WERI-Rb-1 (cell line): ENCODE measurements at regions not wholly inside any gene's neighbourhood (a gene's known extent, or its start where the extent isn't known, plus 50 kb on each side); places are given as distances from the start of the nearest gene placed in this dataset.

Experiments
- DNase-seq: peaks from one replicate; pipeline ENCODE4 v3.0.0-alpha.2; 2020
- H3K27ac ChIP-seq: fragments of 250-450 bp; sonication (Bioruptor Pico); 2 replicates; pipeline ENCODE4 v1.5.1; 2020; ENCODE audit warnings: mild to moderate bottlenecking, moderate library complexity
- H3K27me3 ChIP-seq: fragments of 250-450 bp; sonication (Bioruptor Pico); 2 replicates; pipeline ENCODE4 v1.5.1; 2021; ENCODE audit warnings: mild to moderate bottlenecking, low read depth, moderate library complexity; ENCODE audit not compliant: insufficient read depth, severe bottlenecking
- H3K36me3 ChIP-seq: fragments of 250-450 bp; sonication (Bioruptor Pico); 2 replicates; pipeline ENCODE4 v1.5.1; 2020; ENCODE audit warnings: mild to moderate bottlenecking, moderate library complexity
- H3K4me3 ChIP-seq: 2 replicates; pipeline ENCODE4 v1.5.1; 2011; ENCODE audit warnings: low read depth, mild to moderate bottlenecking, control low read depth, low read length
- H3K9me3 ChIP-seq: fragments of 250-450 bp; sonication (Bioruptor Pico); 2 replicates; pipeline ENCODE4 v1.5.1; 2021; ENCODE audit warnings: mild to moderate bottlenecking, moderate library complexity; ENCODE audit not compliant: severe bottlenecking
- CTCF ChIP-seq: IDR thresholded peaks from 2 replicates; pipeline ENCODE4 v1.5.1; 2011; ENCODE audit warnings: low read depth, mild to moderate bottlenecking, control low read depth, inconsistent platforms, low read length

- no peak for DNase-seq
- Histone ChIP-seq H3K36me3 (no peaks in the 10 kb centered on the region), H3K27me3 (peaks cover 34% of the 10 kb centered on the region), H3K4me3 (no peak overlapping the region), H3K9me3 (no peaks in the 10 kb centered on the region), H3K27ac (no peak overlapping the region)
- no peak for TF ChIP-seq CTCF
Measured at GRCh38 chr1:34296059-34296458, 119.4 kb downstream of the C1orf94 start.

- no peaks in the 10 kb centered on the region for H3K9me3 ChIP-seq
- H3K36me3 ChIP-seq = no peaks in the 10 kb centered on the region
- H3K4me3 ChIP-seq = no peak overlapping the region
- H3K27me3 ChIP-seq = peaks cover 13% of the 10 kb centered on the region
- no peak overlapping the region for H3K27ac ChIP-seq
- no peak for TF ChIP-seq CTCF
- no peak for DNase-seq
Measured at GRCh38 chr1:34302798-34303197, 126.1 kb downstream of the C1orf94 start.

- no peak overlapping the region for H3K4me3 ChIP-seq
- no peak for TF ChIP-seq CTCF
- DNase-seq = no peak
- no peaks in the 10 kb centered on the region for H3K36me3 ChIP-seq
- peaks cover 9% of the 10 kb centered on the region for H3K27me3 ChIP-seq
- no peaks in the 10 kb centered on the region for H3K9me3 ChIP-seq
- H3K27ac ChIP-seq = no peak overlapping the region
Measured at GRCh38 chr1:34303218-34303617, 126.5 kb downstream of the C1orf94 start.

- no peak for DNase-seq
- no peaks in the 10 kb centered on the region for H3K36me3 ChIP-seq
- H3K9me3 ChIP-seq = no peaks in the 10 kb centered on the region
- H3K27ac ChIP-seq = no peak overlapping the region
- no peak for TF ChIP-seq CTCF
- no peak overlapping the region for H3K4me3 ChIP-seq
- peaks cover 6% of the 10 kb centered on the region for H3K27me3 ChIP-seq
Measured at GRCh38 chr1:34306568-34306967, 129.9 kb downstream of the C1orf94 start.

GRCh38 chr1:34312359-34312758, 135.7 kb downstream of the C1orf94 start:
- Histone ChIP-seq H3K27me3 (peaks cover 11% of the 10 kb centered on the region), H3K4me3 (no peak overlapping the region), H3K27ac (no peak overlapping the region), H3K9me3 (no peaks in the 10 kb centered on the region), H3K36me3 (no peaks in the 10 kb centered on the region)
- TF ChIP-seq CTCF = no peak
- no peak for DNase-seq

- H3K36me3 ChIP-seq = no peaks in the 10 kb centered on the region
- no peak for TF ChIP-seq CTCF
- no peak overlapping the region for H3K4me3 ChIP-seq
- H3K27ac ChIP-seq = no peak overlapping the region
- DNase-seq = no peak
- peaks cover 19% of the 10 kb centered on the region for H3K27me3 ChIP-seq
- H3K9me3 ChIP-seq = no peaks in the 10 kb centered on the region
Measured at GRCh38 chr1:34315974-34316373, 139.3 kb downstream of the C1orf94 start.
